H1 (cell line): ENCODE measurements at regions not wholly inside any gene's neighbourhood (a gene's known extent, or its start where the extent isn't known, plus 50 kb on each side); places are given as distances from the start of the nearest gene placed in this dataset.

Source experiments
- CTCF ChIA-PET: fragments of 300-600 bp; sonication (Branson Sonifier 250); formaldehyde crosslinking; loops from one replicate; lab custom pipeline; 2021; ENCODE audit not compliant: partially characterized antibody; lab: Charles Lee
- POLR2A ChIA-PET: fragments of 300-600 bp; sonication (Branson Sonifier 250); formaldehyde crosslinking; loops from one replicate; lab custom pipeline; 2021; ENCODE audit warnings: inconsistent platforms; ENCODE audit not compliant: partially characterized antibody; lab: Charles Lee
- DNase-seq, 2 experiments: peaks; one replicate each; pipeline versions ENCODE4 v3.0.0 to v3.0.0-alpha.2; 2010 to 2022; ENCODE audit warnings: low spot score in 2 of 2, low read depth in 1 of 2, mixed read lengths in 1 of 2
- FAIRE-seq: peaks from 2 replicates; lab custom pipeline; 2011; peaks lifted over from hg19 to GRCh38; lab: Jason Lieb, UNC
- H2AFZ ChIP-seq: 2 replicates; pipeline ENCODE4 v1.8.1; 2012; ENCODE audit warnings: low read length, inconsistent platforms
- H2AK5ac ChIP-seq: 2 replicates; pipeline ENCODE4 v1.6.1; 2013; ENCODE audit warnings: low read depth, low read length
- H2BK120ac ChIP-seq: replicated peaks from 2 replicates; pipeline ENCODE3; 2013; ENCODE audit warnings: low read depth, low read length, inconsistent platforms
- H2BK12ac ChIP-seq: 2 replicates; pipeline ENCODE4 v1.6.1; 2013; ENCODE audit warnings: low read depth, low read length
- H2BK15ac ChIP-seq: 2 replicates; pipeline ENCODE4 v1.6.1; 2013; ENCODE audit warnings: low read length
- H2BK20ac ChIP-seq: 2 replicates; pipeline ENCODE4 v1.6.1; 2013; ENCODE audit warnings: low read length
- H2BK5ac ChIP-seq: 2 replicates; pipeline ENCODE4 v1.6.1; 2013; ENCODE audit warnings: low read depth, low read length
- H3K14ac ChIP-seq: 2 replicates; pipeline ENCODE4 v1.6.1; 2013; ENCODE audit warnings: inconsistent platforms; ENCODE audit not compliant: insufficient read length
- H3K18ac ChIP-seq: 2 replicates; pipeline ENCODE4 v1.6.1; 2013; ENCODE audit warnings: low read length; ENCODE audit errors: extremely low read depth
- H3K23ac ChIP-seq: 2 replicates; pipeline ENCODE4 v1.6.1; 2013; ENCODE audit warnings: inconsistent platforms; ENCODE audit not compliant: insufficient read length
- H3K23me2 ChIP-seq: 2 replicates; pipeline ENCODE4 v1.6.1; 2013; ENCODE audit warnings: low read depth, low read length
- H3K27ac ChIP-seq: 2 replicates; pipeline ENCODE4 v1.6.1; 2011; ENCODE audit warnings: low read depth, low read length, inconsistent platforms
- H3K27me3 ChIP-seq, 4 experiments: replicated peaks in 1 of 4; 1 replicate in 1 of 4; 2 replicates in 3 of 4; pipeline versions ENCODE4 v1.6.1 to v1.8.1; 2011 to 2013; ENCODE audit warnings: low read length in 3 of 4, mild to moderate bottlenecking in 3 of 4, inconsistent platforms in 2 of 4, mixed read lengths in 2 of 4, moderate library complexity in 1 of 4; ENCODE audit not compliant: control insufficient read depth in 3 of 4, insufficient read depth in 3 of 4; ENCODE audit errors: extremely low read depth in 1 of 4
- H3K36me3 ChIP-seq, 4 experiments: 2 replicates each; pipeline versions ENCODE4 v1.6.1 to v1.8.1; 2011 to 2013; ENCODE audit warnings: mild to moderate bottlenecking in 4 of 4, low read length in 3 of 4, moderate library complexity in 2 of 4, control low read depth in 1 of 4, inconsistent platforms in 1 of 4; ENCODE audit not compliant: insufficient read depth in 4 of 4, control insufficient read depth in 2 of 4
- H3K4ac ChIP-seq: replicated peaks from 2 replicates; pipeline ENCODE3; 2013; ENCODE audit warnings: low read length, low read depth, mixed read lengths, inconsistent platforms; ENCODE audit not compliant: insufficient read length
- H3K4me1 ChIP-seq, 4 experiments: replicated peaks in 1 of 4; 1 replicate in 1 of 4; 2 replicates in 3 of 4; pipeline versions ENCODE4 v1.6.1 to v1.8.1; 2011 to 2013; ENCODE audit warnings: low read length in 3 of 4, inconsistent platforms in 2 of 4, mixed read lengths in 1 of 4; ENCODE audit not compliant: insufficient read depth in 4 of 4, control insufficient read depth in 3 of 4
- H3K4me2 ChIP-seq, 2 experiments: 2 replicates each; pipeline versions ENCODE4 v1.6.1 to v1.8.1; 2011 to 2013; ENCODE audit warnings: low read depth in 2 of 2, low read length in 2 of 2, control low read depth in 1 of 2, inconsistent platforms in 1 of 2, mild to moderate bottlenecking in 1 of 2; ENCODE audit not compliant: insufficient read depth in 1 of 2
- H3K4me3 ChIP-seq, 4 experiments: fragments of 200-600, 300-600 bp in 1 of 4; sonication (generic), shearing (Covaris generic), sonication (Bioruptor Twin) in 1 of 4; 2 replicates each; pipeline versions ENCODE4 v1.5.1 to v1.8.1; 2011 to 2016; ENCODE audit warnings: low read length in 4 of 4, low read depth in 3 of 4, control low read depth in 2 of 4, inconsistent platforms in 2 of 4, mild to moderate bottlenecking in 2 of 4, mixed read lengths in 1 of 4, moderate library complexity in 1 of 4; ENCODE audit not compliant: insufficient read depth in 2 of 4; ENCODE audit errors: extremely low read depth in 1 of 4
- H3K56ac ChIP-seq: replicated peaks from 2 replicates; pipeline ENCODE3; 2013; ENCODE audit warnings: low read depth, mild to moderate bottlenecking, mixed read lengths, low read length, inconsistent platforms; ENCODE audit not compliant: insufficient read length
- H3K79me1 ChIP-seq: 2 replicates; pipeline ENCODE4 v1.6.1; 2013; ENCODE audit warnings: low read depth, low read length, control low read depth
- H3K79me2 ChIP-seq, 2 experiments: 2 replicates each; pipeline versions ENCODE4 v1.6.1 to v1.8.1; 2012 to 2013; ENCODE audit warnings: low read length in 2 of 2, mild to moderate bottlenecking in 2 of 2, inconsistent platforms in 1 of 2; ENCODE audit not compliant: insufficient read depth in 2 of 2, control insufficient read depth in 1 of 2
- H3K9ac ChIP-seq, 4 experiments: replicated peaks in 1 of 4; 1 replicate in 1 of 4; 2 replicates in 3 of 4; pipeline versions ENCODE4 v1.6.1 to v1.8.1; 2011 to 2013; ENCODE audit warnings: low read depth in 3 of 4, low read length in 3 of 4, control low read depth in 2 of 4, mild to moderate bottlenecking in 2 of 4, moderate library complexity in 2 of 4, inconsistent platforms in 1 of 4; ENCODE audit errors: extremely low read depth in 1 of 4
- H3K9me3 ChIP-seq, 2 experiments: 2 replicates each; pipeline versions ENCODE4 v1.6.1 to v1.8.1; 2012 to 2013; ENCODE audit warnings: mild to moderate bottlenecking in 2 of 2, moderate library complexity in 2 of 2, control low read depth in 1 of 2, inconsistent platforms in 1 of 2, low read depth in 1 of 2, low read length in 1 of 2, mixed read lengths in 1 of 2; ENCODE audit not compliant: insufficient read depth in 2 of 2
- H4K20me1 ChIP-seq, 2 experiments: replicated peaks in 1 of 2; 2 replicates each; pipeline versions ENCODE3 to v1.8.1; 2011 to 2013; ENCODE audit warnings: inconsistent platforms in 2 of 2, low read length in 2 of 2, mild to moderate bottlenecking in 1 of 2; ENCODE audit not compliant: insufficient read depth in 2 of 2, control insufficient read depth in 1 of 2
- H4K5ac ChIP-seq: 2 replicates; pipeline ENCODE4 v1.6.1; 2013; ENCODE audit warnings: low read length, low read depth, mixed read lengths, inconsistent platforms; ENCODE audit not compliant: insufficient read length
- H4K8ac ChIP-seq: 2 replicates; pipeline ENCODE4 v1.8.0; 2013; ENCODE audit warnings: mild to moderate bottlenecking, moderate library complexity, low read length, inconsistent platforms; ENCODE audit not compliant: insufficient read depth; ENCODE audit errors: extremely low read depth
- H4K91ac ChIP-seq: replicated peaks from 2 replicates; pipeline ENCODE3; 2013; ENCODE audit warnings: low read length, mixed read lengths, inconsistent platforms; ENCODE audit not compliant: insufficient read length
- GABPA ChIP-seq: IDR thresholded peaks from 2 replicates; pipeline ENCODE4 v1.6.1; 2011; ENCODE audit warnings: mild to moderate bottlenecking, low read length, moderate library complexity, borderline replicate concordance; ENCODE audit not compliant: insufficient read depth
- PHF8 ChIP-seq: fragments of 200-600 bp; sonication (generic); conservative IDR thresholded peaks from 2 replicates; pipeline ENCODE4 v1.7.1; 2012; ENCODE audit warnings: low read depth, mild to moderate bottlenecking, inconsistent platforms, low read length, moderate library complexity
- WGBS, 2 experiments: shearing (Covaris generic) in 1 of 2; methylation state at CpG; one replicate each; pipeline versions ENCODE4 v1.1.6 to v1.1.7; 2013 to 2015; ENCODE audit warnings: low lambda C conversion rate in 2 of 2, mixed read lengths in 2 of 2, inconsistent platforms in 1 of 2, low coverage in 1 of 2, missing lambda C conversion rate in 1 of 2; ENCODE audit not compliant: insufficient replicate concordance in 2 of 2, insufficient coverage in 1 of 2, insufficient read length in 1 of 2; ENCODE audit errors: extremely low coverage in 1 of 2, missing lambda C conversion rate in 1 of 2; 5-methylcytosine and 5-hydroxymethylcytosine counted together

DNA sequence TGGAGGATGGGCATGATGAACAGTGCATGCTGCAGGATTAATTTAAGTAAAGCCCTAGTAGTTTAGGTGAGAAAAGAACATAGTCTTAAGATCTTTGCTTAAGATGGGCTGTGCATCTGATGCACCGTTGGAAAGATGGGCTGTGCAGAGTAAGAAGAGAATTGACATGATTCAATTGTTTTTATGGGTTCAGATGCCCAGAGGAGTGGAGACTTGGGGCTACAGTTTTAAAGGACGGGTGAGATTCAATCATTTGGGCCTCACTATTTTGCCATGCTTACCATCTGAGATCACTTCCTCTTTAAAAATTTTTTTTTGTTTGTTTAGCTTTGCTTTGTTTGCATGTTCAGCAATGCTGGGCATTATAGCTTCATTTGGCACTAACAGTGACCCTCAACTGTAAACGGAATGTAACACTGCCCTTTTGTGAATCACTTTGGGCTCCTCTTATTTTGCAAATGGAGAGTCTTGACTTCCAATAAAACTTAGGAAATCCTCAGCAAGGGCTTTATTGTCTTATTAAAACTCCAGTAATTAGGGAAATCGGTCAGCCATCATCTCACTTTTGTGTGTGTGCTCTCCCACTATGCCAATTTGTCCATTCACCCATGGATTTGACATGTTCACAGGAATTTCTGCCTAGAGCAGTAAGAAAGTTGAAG is 216.1 kb upstream of the TLL1 start:
- Histone ChIP-seq H3K27me3 (no peaks in the 10 kb centered on the region), H3K4me1 (peaks cover 0 to 9% (median 1%) of the 10 kb centered on the region in 4 experiments; a peak in 2 of 7 replicates), H3K18ac (no peak overlapping the region), H3K56ac (no peak overlapping the region), H2AK5ac (no peak overlapping the region), H3K23me2 (no peaks in the 10 kb centered on the region), H4K91ac (peak overlapping the region; percentile 20), H3K14ac (no peak overlapping the region), H4K20me1 (no peaks in the 10 kb centered on the region), H4K8ac (no peak overlapping the region), H3K4ac (no peak overlapping the region), H2BK20ac (0 out of 2 replicates have a peak overlapping the region, but pooled peaks have one; percentile 32), H3K4me3 (peak overlapping the region in 1 of 4 experiments; percentile 29; a peak in 1 of 8 replicates), H2BK5ac (peak overlapping the region; percentile 45; the same call in 1 of the 2 replicates), H3K23ac (no peak overlapping the region), H3K79me2 (no peaks in the 10 kb centered on the region), H3K79me1 (no peaks in the 10 kb centered on the region), H2BK12ac (no peak overlapping the region), H3K9me3 (no peaks in the 10 kb centered on the region), H3K36me3 (no peaks in the 10 kb centered on the region), H2BK15ac (no peak overlapping the region), H2BK120ac (peak overlapping the region; percentile 50), H2AFZ (no peak overlapping the region), H4K5ac (peak overlapping the region; percentile 16), H3K4me2 (peak overlapping the region; percentile 50 to 56; a peak in 3 of 4 replicates), H3K9ac (no peak overlapping the region), H3K27ac (no peak overlapping the region)
- POLR2A ChIA-PET: no interaction called here
- CTCF ChIA-PET: no interaction called here
- FAIRE-seq (peak; percentile 60), DNase-seq (peak in 1 of 2 experiments; percentile 17)
- 15% methylated on average over 4 of the region's 4 CpGs; no CpG with 5 or more reads in 1 of the 2 experiments for WGBS, 2 experiments
- TF ChIP-seq GABPA (no peak), PHF8 (no peak)
